H54 (cell line): ENCODE measurements at regions not wholly inside any gene's neighbourhood (a gene's known extent, or its start where the extent isn't known, plus 50 kb on each side); places are given as distances from the start of the nearest gene placed in this dataset.

ENCODE experiments used
- DNase-seq: peaks from one replicate; pipeline ENCODE4 v3.0.0; 2011; ENCODE audit warnings: low spot score, mixed read lengths; ENCODE audit not compliant: insufficient read length
- FAIRE-seq: peaks from 3 replicates; lab custom pipeline; 2011; peaks lifted over from hg19 to GRCh38; lab: Jason Lieb, UNC
- POLR2A ChIP-seq: IDR thresholded peaks from 2 replicates; pipeline ENCODE4 v1.6.1; 2011; ENCODE audit warnings: low read depth, mild to moderate bottlenecking, low read length

- DNase-seq (no peak), FAIRE-seq (no peak)
- no peak for TF ChIP-seq POLR2A
These were observed 286.4 kb upstream of the ADARB2 start for GRCh38 chr10:2023687-2024086.

DNA sequence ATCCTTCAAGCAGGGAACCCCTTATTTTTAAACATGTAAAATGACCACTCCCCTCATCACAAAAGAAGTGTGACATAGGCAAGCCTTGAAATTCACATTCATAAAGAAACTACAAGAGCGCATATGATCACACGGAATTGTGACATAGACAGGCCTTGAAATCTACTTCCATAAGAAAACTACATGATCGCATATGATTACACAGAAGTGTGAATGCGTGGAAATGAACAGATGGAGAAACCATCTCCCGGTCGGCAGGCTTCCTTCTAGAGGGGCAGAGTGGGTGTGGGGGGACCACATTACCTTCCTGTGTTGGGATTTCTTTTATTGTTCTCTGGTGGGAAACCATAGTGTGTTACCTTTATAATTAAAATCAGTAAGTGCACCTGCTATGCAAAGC is 285.1 kb upstream of the ADARB2 start:
- DNase-seq (no peak), FAIRE-seq (no peak)
- TF ChIP-seq POLR2A, result no peak

DNA sequence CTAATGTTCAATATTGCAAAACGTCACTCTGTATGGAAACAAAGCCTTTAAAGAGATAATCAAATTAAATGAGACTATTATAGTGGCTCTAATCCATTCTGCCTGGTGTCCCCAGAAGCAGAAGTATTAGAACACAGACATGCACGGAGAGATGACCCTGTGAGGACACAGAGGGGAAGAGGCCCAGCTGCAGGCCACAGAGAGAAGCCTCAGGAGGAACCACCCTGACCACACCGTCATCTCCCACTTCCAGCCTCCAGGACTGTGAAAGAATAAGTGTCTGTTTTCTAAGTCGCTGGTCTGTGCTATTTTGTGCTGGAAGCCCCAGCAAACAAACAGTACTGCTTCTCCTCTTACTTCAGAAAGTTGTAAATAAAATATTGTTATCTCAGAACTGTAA is 283.5 kb upstream of the ADARB2 start:
- FAIRE-seq (no peak), DNase-seq (no peak)
- TF ChIP-seq POLR2A, result no peak

DNA sequence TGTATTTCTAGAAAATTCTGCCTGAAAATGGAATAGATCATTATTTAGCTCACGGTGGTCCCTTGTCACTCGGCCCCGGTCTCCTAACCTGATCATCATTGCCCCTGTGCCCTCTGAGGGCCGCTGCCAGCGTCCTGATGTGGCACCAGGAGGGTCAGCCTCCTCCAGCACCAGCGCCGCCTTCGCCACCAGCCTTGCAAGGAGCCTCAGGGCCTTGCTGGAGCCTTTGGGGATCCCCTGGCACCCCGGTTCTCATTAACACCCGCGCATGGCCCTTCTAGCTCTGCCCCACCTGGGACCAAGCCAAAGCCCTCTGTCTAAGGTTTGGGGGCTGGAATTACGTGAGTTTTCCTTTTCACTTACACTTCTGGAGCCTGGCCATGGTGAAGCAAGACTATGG is 282.5 kb upstream of the ADARB2 start:
- no peak for FAIRE-seq
- TF ChIP-seq POLR2A, result no peak

GRCh38 chr10:2019281-2019680 is 282.0 kb upstream of the ADARB2 start:
- no peak for FAIRE-seq

More for the DNA sequence above, 282.5 kb upstream of the ADARB2 start:
- DNase-seq, result no peak

DNA sequence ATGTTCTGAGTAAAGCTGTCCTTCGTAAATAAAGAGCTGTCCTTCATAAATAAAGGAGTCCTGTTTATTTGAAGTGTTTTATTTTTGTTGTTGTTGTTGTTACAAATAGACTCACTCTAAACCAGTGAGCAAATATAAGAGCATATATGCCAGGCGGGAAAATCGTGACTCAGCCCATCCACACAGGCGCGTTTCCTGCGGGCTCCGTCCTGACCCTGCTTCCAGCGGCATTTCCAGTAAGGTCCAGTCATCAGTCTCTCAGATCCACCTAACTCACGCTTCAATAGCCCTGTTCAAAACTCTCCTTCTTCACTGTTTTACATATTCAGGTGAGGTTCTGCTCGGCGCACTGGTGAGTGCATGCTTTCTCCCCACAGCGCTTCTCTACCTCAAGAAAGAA is 277.2 kb upstream of the ADARB2 start:
- FAIRE-seq, result no peak
- no peak for DNase-seq
- TF ChIP-seq POLR2A, result no peak

More at GRCh38 chr10:2019281-2019680, 282.0 kb upstream of the ADARB2 start:
- DNase-seq, result no peak
- TF ChIP-seq POLR2A, result no peak

DNA sequence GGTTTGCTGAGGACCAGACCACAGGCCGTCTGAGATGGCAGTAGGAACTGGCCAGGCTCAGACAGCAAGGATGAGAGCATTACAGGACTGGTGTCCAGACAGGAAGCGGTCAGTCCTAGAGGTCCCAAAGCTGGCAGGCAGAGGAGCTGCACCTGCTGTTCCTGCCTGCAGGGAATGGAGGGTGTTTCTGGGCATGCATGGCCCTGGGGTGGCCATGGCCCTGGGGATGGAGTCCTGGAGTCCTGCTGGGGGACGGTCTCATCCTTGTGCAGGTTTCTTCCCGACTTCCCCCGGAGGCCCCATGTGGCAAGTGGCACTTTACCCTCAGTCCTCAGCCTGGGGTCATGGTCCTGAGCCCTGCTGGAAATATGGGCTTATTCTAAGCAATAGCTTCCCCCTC is 274.9 kb upstream of the ADARB2 start:
- no peak for TF ChIP-seq POLR2A
- no peak for DNase-seq
- no peak for FAIRE-seq

DNA sequence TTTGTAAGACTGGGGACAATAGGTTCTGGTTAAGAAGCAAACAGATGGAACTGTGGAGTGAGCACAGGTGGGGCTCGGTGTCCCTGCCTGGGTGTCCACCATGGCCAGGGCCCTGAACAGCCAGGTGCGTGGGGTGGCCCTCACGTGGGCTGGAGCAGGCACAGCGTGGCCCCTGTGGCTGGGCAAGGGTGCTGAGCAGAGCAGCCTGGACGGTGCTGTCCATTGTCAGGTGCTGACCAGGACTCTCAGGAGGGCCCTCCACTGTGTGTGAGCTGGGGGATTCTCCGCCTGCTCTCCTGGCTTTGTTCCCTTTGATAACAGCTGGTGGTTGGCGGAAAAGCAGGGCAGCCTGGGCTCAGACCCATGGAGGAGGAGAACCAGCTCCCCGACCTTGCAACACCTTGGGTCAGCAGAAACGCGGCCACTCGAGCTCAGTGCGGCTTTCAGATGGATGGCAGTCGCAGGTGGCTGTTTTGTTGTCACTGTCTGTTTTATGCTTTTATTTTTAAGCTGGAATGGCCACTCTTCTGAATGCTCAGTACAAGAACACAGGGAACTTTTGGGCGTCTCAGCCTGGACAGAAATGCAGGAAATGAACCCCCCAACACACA is 273.9 kb upstream of the ADARB2 start:
- FAIRE-seq (no peak), DNase-seq (no peak)
- TF ChIP-seq POLR2A, result no peak

- no peak for FAIRE-seq
- DNase-seq, result no peak
- TF ChIP-seq POLR2A, result no peak
These were observed 268.2 kb upstream of the ADARB2 start for GRCh38 chr10:2005546-2005945.

DNA sequence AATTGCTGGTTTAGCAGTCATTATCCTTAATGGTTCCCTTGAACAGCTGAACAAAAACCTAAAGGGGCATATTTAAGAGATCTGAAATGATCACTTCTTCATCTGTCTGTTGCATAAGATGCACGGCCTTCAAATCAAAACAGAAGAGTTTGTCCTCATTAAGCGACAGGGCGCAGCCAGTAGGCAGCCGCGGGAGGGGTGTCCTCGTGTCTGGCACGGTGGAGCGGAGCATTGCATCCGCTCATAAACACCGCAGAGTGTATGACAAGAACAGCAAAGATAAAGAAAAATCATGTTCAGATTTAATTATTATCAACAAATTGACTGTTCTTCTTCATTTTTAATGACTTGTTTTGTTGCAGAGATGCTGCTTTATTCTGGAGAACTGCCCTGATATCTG is 255.6 kb upstream of the ADARB2 start:
- FAIRE-seq (no peak), DNase-seq (no peak)
- TF ChIP-seq POLR2A, result no peak

GRCh38 chr10:1989090-1989489 is 251.8 kb upstream of the ADARB2 start:
- no peak for TF ChIP-seq POLR2A
- DNase-seq (no peak), FAIRE-seq (no peak)

DNA sequence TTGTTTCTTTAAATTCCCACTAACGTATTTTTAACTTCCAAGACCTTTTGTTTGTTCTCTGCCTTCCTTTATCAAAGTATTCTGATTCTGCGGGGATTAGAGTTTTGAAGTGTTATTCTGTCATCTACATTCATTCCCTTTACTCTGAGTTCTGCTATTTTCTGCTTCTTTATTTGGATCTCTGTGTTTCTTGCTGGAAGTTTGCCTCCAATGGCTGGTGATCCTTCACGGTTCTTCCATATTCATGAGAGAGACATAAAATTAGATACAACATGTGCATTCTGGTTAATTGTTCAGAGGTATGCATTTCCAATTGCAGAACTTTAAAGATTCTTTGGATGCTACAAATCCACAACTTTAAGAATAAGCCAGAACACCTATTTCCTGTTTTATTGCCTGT is 244.7 kb upstream of the ADARB2 start:
- DNase-seq (no peak), FAIRE-seq (no peak)
- no peak for TF ChIP-seq POLR2A

DNA sequence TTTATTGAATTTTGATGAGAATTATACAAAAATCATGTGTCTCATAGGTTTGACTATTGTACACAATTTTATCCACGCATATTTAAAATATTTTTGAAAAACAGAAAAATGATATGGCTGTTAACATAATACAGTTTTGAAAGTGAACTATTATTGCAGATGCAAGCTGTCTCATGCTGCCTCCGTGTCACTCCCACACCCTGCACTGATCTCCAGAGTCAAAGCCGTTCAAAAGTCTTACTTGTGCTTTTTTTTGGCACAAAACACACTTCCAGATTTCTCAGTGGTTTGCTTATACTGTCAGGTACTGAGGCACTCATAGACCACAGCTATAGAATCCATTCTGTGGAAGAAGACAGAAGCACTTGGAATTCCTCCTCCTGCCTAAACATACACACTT is 243.1 kb upstream of the ADARB2 start:
- no peak for DNase-seq
- FAIRE-seq, result no peak
- no peak for TF ChIP-seq POLR2A

DNA sequence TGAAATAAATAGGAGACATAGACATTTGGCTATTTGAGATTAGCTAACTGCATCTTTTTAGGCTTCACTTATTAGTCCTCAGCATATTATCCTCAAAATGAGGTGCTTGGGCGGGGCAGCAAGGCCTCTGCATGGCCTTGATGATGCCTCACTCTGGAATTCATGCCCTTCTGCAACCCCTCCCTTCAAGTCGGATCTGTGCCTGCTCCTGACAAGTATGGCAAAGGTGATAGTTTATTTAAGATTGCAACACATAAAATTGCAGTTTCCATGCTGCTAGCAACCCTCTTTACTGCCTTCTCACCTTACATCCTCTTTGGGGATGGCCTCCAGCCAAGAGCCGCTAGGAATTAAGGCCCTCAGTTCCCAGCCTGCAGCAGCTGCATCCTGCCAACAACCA is 241.3 kb upstream of the ADARB2 start:
- DNase-seq, result no peak
- TF ChIP-seq POLR2A, result no peak
- no peak for FAIRE-seq

- FAIRE-seq, result no peak
- TF ChIP-seq POLR2A, result no peak
- no peak for DNase-seq
These were observed 240.1 kb upstream of the ADARB2 start for GRCh38 chr10:1977461-1977860.

GRCh38 chr10:1972406-1972805 is 235.1 kb upstream of the ADARB2 start:
- no peak for DNase-seq
- TF ChIP-seq POLR2A, result no peak
- no peak for FAIRE-seq
